Hepatocyte (in vitro differentiated cells): ENCODE measurements at regions not wholly inside any gene's neighbourhood (a gene's known extent, or its start where the extent isn't known, plus 50 kb on each side); places are given as distances from the start of the nearest gene placed in this dataset.
A peak's percentile ranks its signal among the peaks of the same experiment; 100 is the strongest.

Source experiments
- DNase-seq: peaks from one replicate; pipeline ENCODE4 v3.0.0-alpha.2; 2016; ENCODE audit warnings: low spot score
- H2AFZ ChIP-seq: fragments of 200-600 bp; sonication (generic); 2 replicates; pipeline ENCODE4 v1.6.0; 2016; ENCODE audit warnings: antibody characterized with exemption, mild to moderate bottlenecking
- H3K27ac ChIP-seq: fragments of 200-600 bp; sonication (generic); 2 replicates; pipeline ENCODE4 v1.5.1; 2016; ENCODE audit warnings: mild to moderate bottlenecking
- H3K27me3 ChIP-seq: fragments of 200-600 bp; sonication (generic); 2 replicates; pipeline ENCODE4 v1.6.1; 2016
- H3K36me3 ChIP-seq: fragments of 200-600 bp; sonication (generic); replicated peaks from 2 replicates; pipeline ENCODE4 v1.5.1; 2016; ENCODE audit warnings: low read depth; ENCODE audit not compliant: insufficient read depth
- H3K4me1 ChIP-seq: fragments of 200-600 bp; sonication (generic); 2 replicates; pipeline ENCODE4 v1.5.1; 2016; ENCODE audit warnings: mild to moderate bottlenecking, moderate library complexity; ENCODE audit not compliant: insufficient read depth
- H3K4me2 ChIP-seq: fragments of 200-600 bp; sonication (generic); 2 replicates; pipeline ENCODE4 v1.6.0; 2016
- H3K4me3 ChIP-seq: fragments of 200-600 bp; sonication (generic); 2 replicates; pipeline ENCODE4 v1.5.1; 2016; ENCODE audit warnings: mild to moderate bottlenecking
- H3K79me2 ChIP-seq: fragments of 200-600 bp; sonication (generic); 2 replicates; pipeline ENCODE4 v1.6.0; 2017; ENCODE audit warnings: mild to moderate bottlenecking
- H3K9me2 ChIP-seq: fragments of 200-600 bp; sonication (generic); replicated peaks from 2 replicates; pipeline ENCODE4 v1.6.0; 2017; ENCODE audit warnings: mild to moderate bottlenecking; ENCODE audit not compliant: insufficient read depth
- H3K9me3 ChIP-seq: fragments of 200-600 bp; sonication (generic); 2 replicates; pipeline ENCODE4 v1.5.1; 2016; ENCODE audit warnings: low read depth, mild to moderate bottlenecking
- H4K20me1 ChIP-seq: fragments of 200-600 bp; sonication (generic); 2 replicates; pipeline ENCODE4 v1.6.0; 2016; ENCODE audit warnings: mild to moderate bottlenecking; ENCODE audit not compliant: insufficient read depth, poor library complexity, severe bottlenecking
- EZH2 ChIP-seq: fragments of 200-600 bp; sonication (generic); IDR thresholded peaks from 2 replicates; pipeline ENCODE4 v1.6.1; 2016; ENCODE audit warnings: antibody characterized with exemption, mild to moderate bottlenecking, borderline replicate concordance
- EZH2phosphoT487 ChIP-seq: fragments of 200-600 bp; sonication (generic); IDR thresholded peaks from one replicate; pipeline ENCODE4 v1.6.1; 2018; ENCODE audit warnings: antibody characterized with exemption, mild to moderate bottlenecking, low read depth, moderate library complexity; ENCODE audit not compliant: unreplicated experiment, severe bottlenecking
- WGBS: methylation state at CpG from one replicate; pipeline ENCODE4 v1.1.6; 2016; ENCODE audit warnings: low lambda C conversion rate; ENCODE audit errors: missing lambda C conversion rate; 5-methylcytosine and 5-hydroxymethylcytosine counted together
- TF ChIP-seq, protein P1 (sequence below): fragments of 200-600 bp; sonication (generic); IDR thresholded peaks from 2 replicates; pipeline ENCODE4 v1.5.1; 2016; ENCODE audit warnings: antibody characterized with exemption, mild to moderate bottlenecking; ENCODE audit not compliant: poor library complexity

DNA sequence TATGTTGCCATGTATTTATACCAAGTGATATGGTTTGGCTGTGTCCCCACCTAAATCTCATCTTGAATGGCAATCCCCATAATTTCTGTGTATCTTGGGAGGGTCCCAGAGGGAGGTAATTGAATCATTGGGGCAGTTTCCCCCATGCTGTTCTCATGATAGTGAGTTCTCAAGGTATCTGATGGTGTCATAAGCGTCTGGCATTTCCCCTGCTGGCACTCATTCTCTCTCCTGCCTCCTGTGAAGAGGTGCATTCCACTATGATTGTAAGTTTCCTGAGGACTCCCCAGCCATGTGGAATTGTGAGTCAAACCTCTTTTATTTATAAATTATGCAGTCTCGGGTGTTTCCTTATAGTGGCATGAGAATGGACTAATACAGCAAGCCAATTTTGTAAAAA lies 140.8 kb upstream of the ADAMTSL1 start:
- Histone ChIP-seq H3K79me2 (no peaks in the 10 kb centered on the region), H2AFZ (no peak overlapping the region), H3K4me1 (peaks cover 16% of the 10 kb centered on the region), H4K20me1 (no peaks in the 10 kb centered on the region), H3K36me3 (no peaks in the 10 kb centered on the region), H3K27ac (no peak overlapping the region), H3K9me2 (no peaks in the 10 kb centered on the region), H3K4me2 (no peak overlapping the region), H3K27me3 (no peaks in the 10 kb centered on the region), H3K4me3 (no peak overlapping the region), H3K9me3 (no peaks in the 10 kb centered on the region)
- no peak for DNase-seq
- whole genome bisulfite sequencing: 80% methylated on average over 2 of the region's 2 CpGs
- TF ChIP-seq EZH2phosphoT487: no peak

DNA sequence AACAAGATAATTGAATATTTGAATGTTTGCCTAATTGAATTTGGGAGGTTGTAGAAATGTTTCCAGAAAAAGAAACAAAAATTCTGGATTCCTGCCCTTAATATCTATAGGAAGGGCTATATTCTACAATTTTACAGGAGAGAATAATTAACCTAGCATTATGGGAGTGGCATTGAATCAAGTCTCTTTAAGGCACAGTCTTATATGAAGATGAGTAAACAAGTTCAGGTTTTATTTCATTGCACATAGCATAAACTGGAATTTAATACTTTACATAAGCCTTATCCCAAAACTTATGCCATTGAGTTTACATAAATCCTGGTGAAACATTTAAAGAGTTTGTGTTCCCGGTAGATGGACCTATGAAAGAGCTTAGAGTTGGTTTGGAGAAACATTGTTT lies 138.1 kb upstream of the ADAMTSL1 start:
- Histone ChIP-seq H3K36me3 (no peaks in the 10 kb centered on the region), H3K27ac (peak overlapping the region; percentile 11), H3K4me1 (peaks cover 15% of the 10 kb centered on the region), H3K9me3 (no peaks in the 10 kb centered on the region), H3K9me2 (no peaks in the 10 kb centered on the region), H2AFZ (no peak overlapping the region), H3K27me3 (no peaks in the 10 kb centered on the region), H3K79me2 (no peaks in the 10 kb centered on the region), H4K20me1 (no peaks in the 10 kb centered on the region), H3K4me2 (no peak overlapping the region), H3K4me3 (no peak overlapping the region)
- 48% methylated on average over 1 of the region's 1 CpG for WGBS
- DNase-seq: no peak
- TF ChIP-seq, protein P1, sequence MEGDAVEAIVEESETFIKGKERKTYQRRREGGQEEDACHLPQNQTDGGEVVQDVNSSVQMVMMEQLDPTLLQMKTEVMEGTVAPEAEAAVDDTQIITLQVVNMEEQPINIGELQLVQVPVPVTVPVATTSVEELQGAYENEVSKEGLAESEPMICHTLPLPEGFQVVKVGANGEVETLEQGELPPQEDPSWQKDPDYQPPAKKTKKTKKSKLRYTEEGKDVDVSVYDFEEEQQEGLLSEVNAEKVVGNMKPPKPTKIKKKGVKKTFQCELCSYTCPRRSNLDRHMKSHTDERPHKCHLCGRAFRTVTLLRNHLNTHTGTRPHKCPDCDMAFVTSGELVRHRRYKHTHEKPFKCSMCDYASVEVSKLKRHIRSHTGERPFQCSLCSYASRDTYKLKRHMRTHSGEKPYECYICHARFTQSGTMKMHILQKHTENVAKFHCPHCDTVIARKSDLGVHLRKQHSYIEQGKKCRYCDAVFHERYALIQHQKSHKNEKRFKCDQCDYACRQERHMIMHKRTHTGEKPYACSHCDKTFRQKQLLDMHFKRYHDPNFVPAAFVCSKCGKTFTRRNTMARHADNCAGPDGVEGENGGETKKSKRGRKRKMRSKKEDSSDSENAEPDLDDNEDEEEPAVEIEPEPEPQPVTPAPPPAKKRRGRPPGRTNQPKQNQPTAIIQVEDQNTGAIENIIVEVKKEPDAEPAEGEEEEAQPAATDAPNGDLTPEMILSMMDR: no peak
- TF ChIP-seq EZH2 (no peak), EZH2phosphoT487 (no peak)

DNA sequence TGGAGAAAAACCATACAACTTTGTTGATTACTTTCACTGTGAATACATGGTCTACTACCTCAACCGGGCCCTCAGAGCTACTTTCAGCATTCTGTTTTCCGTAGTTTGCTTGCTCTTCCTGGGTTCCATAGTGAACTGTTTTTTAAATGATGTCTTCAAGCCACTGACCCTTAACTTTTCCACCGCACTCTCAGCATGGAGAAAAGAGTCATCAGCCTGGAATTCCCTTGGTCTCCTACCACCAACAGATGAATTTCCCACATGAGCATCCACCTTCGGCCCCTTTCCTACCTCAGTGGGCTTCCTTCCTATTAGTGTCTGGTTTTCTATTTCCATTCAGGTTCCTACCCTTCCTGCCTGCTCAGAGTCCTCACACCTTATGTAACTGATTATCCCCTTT lies 135.9 kb upstream of the ADAMTSL1 start:
- no peak overlapping the region for H3K4me3 ChIP-seq
- H3K27me3 ChIP-seq: no peaks in the 10 kb centered on the region
- TF ChIP-seq EZH2: no peak
- TF ChIP-seq, protein P1: no peak
- no peak for TF ChIP-seq EZH2phosphoT487
- no peaks in the 10 kb centered on the region for H4K20me1 ChIP-seq
- no peaks in the 10 kb centered on the region for H3K36me3 ChIP-seq
- H3K9me2 ChIP-seq: no peaks in the 10 kb centered on the region
- DNase-seq: no peak
- WGBS: 98% methylated on average over 4 of the region's 4 CpGs
- no peak overlapping the region for H3K4me2 ChIP-seq
- H2AFZ ChIP-seq: no peak overlapping the region
- H3K4me1 ChIP-seq: no peaks in the 10 kb centered on the region
- H3K79me2 ChIP-seq: no peaks in the 10 kb centered on the region
- no peak overlapping the region for H3K27ac ChIP-seq
- no peaks in the 10 kb centered on the region for H3K9me3 ChIP-seq

DNA sequence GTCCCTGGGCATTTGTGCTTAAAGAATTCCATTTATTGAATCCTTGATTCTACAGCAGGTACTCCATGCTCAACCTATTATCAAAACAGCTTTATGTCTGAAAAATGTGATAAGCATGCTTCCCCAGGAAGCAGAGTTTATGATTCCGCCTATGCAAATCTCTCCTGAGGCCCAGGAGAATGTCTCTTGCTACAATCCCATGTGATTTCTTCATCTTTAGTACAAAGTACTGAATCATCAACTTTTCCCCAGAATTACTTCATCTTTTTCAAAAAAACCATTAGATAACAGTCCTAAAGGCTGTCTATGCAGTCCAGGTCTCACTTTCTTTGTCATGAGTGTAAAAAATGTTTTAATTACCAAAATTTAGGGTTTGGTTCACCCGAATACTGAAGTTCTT lies 130.2 kb upstream of the ADAMTSL1 start:
- H3K4me1 ChIP-seq: no peaks in the 10 kb centered on the region
- H3K4me2 ChIP-seq: no peak overlapping the region
- no peaks in the 10 kb centered on the region for H3K9me2 ChIP-seq
- no peak overlapping the region for H2AFZ ChIP-seq
- no peak overlapping the region for H3K27ac ChIP-seq
- no peaks in the 10 kb centered on the region for H3K79me2 ChIP-seq
- no peaks in the 10 kb centered on the region for H3K27me3 ChIP-seq
- H3K9me3 ChIP-seq: no peaks in the 10 kb centered on the region
- H4K20me1 ChIP-seq: no peaks in the 10 kb centered on the region
- DNase-seq: peak; percentile 34
- 87% methylated on average over 2 of the region's 2 CpGs for WGBS
- no peaks in the 10 kb centered on the region for H3K36me3 ChIP-seq
- TF ChIP-seq EZH2phosphoT487 (no peak), EZH2 (no peak)
- TF ChIP-seq, protein P1: no peak
- H3K4me3 ChIP-seq: no peak overlapping the region
